DND-41 (cell line): ENCODE measurements at regions not wholly inside any gene's neighbourhood (a gene's known extent, or its start where the extent isn't known, plus 50 kb on each side); places are given as distances from the start of the nearest gene placed in this dataset.

ENCODE experiments used
- ATAC-seq: fragments of 200-7000 bp; cut with Tn5 transposase; 3 replicates; pipeline ENCODE4 v1.9.1; 2021; ENCODE audit warnings: low read depth; ENCODE audit not compliant: insufficient read depth
- DNase-seq: peaks from one replicate; pipeline ENCODE4 v3.0.0-alpha.2; 2020
- H2AFZ ChIP-seq: 2 replicates; pipeline ENCODE4 v1.6.0; 2012; ENCODE audit warnings: low read depth, low read length
- H3K27ac ChIP-seq: 2 replicates; pipeline ENCODE4 v1.5.1; 2012; ENCODE audit warnings: low read length, inconsistent platforms
- H3K27me3 ChIP-seq: fragments of 200-600 bp; sonication (generic); 2 replicates; pipeline ENCODE4 v1.6.0; 2012; ENCODE audit warnings: low read length, mild to moderate bottlenecking, inconsistent platforms; ENCODE audit not compliant: insufficient read depth, poor library complexity
- H3K36me3 ChIP-seq: 2 replicates; pipeline ENCODE4 v1.5.1; 2012; ENCODE audit warnings: low read length, inconsistent platforms; ENCODE audit not compliant: insufficient read depth
- H3K4me1 ChIP-seq: 2 replicates; pipeline ENCODE4 v1.5.1; 2012; ENCODE audit warnings: mild to moderate bottlenecking, low read length; ENCODE audit not compliant: insufficient read depth
- H3K4me2 ChIP-seq: 2 replicates; pipeline ENCODE4 v1.6.0; 2012; ENCODE audit warnings: mild to moderate bottlenecking, moderate library complexity, low read length, inconsistent platforms; ENCODE audit not compliant: insufficient read depth
- H3K4me3 ChIP-seq, 2 experiments: fragments of 200-600 bp in 1 of 2; shearing (Covaris generic) in 1 of 2; 2 replicates each; pipeline ENCODE4 v1.5.1; 2012 to 2016; ENCODE audit warnings: inconsistent platforms in 2 of 2, low read length in 2 of 2, mild to moderate bottlenecking in 2 of 2, low read depth in 1 of 2, moderate library complexity in 1 of 2
- H3K79me2 ChIP-seq: 2 replicates; pipeline ENCODE4 v1.6.0; 2012; ENCODE audit warnings: low read length, inconsistent platforms; ENCODE audit not compliant: insufficient read depth
- H3K9ac ChIP-seq: 2 replicates; pipeline ENCODE4 v1.6.0; 2012; ENCODE audit warnings: low read depth, mild to moderate bottlenecking, inconsistent platforms, low read length, moderate library complexity
- H3K9me3 ChIP-seq: 2 replicates; pipeline ENCODE4 v1.5.1; 2012; ENCODE audit warnings: low read length, moderate library complexity, mild to moderate bottlenecking, inconsistent platforms; ENCODE audit not compliant: insufficient read depth, severe bottlenecking
- H4K20me1 ChIP-seq: 2 replicates; pipeline ENCODE4 v1.6.0; 2012; ENCODE audit warnings: low read length; ENCODE audit not compliant: insufficient read depth
- EZH2 ChIP-seq: IDR thresholded peaks from 3 replicates; pipeline ENCODE4 v1.6.1; 2012; ENCODE audit warnings: borderline replicate concordance, low read depth, mild to moderate bottlenecking, moderate library complexity, low read length, inconsistent platforms; ENCODE audit not compliant: severe bottlenecking
- TF ChIP-seq, protein P1 (sequence below): IDR thresholded peaks from 2 replicates; pipeline ENCODE4 v1.5.1; 2012; ENCODE audit warnings: borderline replicate concordance, low read length, moderate library complexity, mild to moderate bottlenecking; ENCODE audit not compliant: poor library complexity, severe bottlenecking; ENCODE audit errors: extremely low read depth

DNA sequence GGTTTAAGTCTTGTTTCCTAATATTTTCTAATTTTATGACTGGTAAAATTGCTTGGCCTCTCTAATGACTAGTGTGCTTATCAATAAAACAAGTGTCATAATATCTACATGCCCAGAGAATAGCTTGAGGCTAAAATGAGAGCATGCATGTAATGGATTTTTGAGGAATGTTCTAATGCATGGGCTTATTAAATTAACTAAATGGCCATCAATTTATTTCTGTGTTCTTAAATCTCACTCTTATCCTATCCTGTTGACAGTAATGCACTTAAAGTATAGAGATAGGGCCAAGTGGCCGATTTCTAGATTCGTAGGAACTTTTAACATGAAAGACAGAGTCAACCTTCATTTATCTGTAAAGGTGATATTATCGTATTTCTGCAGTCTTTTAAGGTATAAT is 252.4 kb upstream of the COL3A1 start:
- Histone ChIP-seq H3K27ac (no peak overlapping the region), H3K79me2 (no peaks in the 10 kb centered on the region), H3K4me1 (no peaks in the 10 kb centered on the region), H3K4me3 (no peak overlapping the region), H3K36me3 (no peaks in the 10 kb centered on the region), H3K27me3 (no peaks in the 10 kb centered on the region), H3K9ac (no peak overlapping the region), H2AFZ (no peak overlapping the region), H3K9me3 (no peaks in the 10 kb centered on the region), H3K4me2 (no peak overlapping the region), H4K20me1 (no peaks in the 10 kb centered on the region)
- DNase-seq, result no peak
- ATAC-seq, result no peak
- TF ChIP-seq, protein P1, sequence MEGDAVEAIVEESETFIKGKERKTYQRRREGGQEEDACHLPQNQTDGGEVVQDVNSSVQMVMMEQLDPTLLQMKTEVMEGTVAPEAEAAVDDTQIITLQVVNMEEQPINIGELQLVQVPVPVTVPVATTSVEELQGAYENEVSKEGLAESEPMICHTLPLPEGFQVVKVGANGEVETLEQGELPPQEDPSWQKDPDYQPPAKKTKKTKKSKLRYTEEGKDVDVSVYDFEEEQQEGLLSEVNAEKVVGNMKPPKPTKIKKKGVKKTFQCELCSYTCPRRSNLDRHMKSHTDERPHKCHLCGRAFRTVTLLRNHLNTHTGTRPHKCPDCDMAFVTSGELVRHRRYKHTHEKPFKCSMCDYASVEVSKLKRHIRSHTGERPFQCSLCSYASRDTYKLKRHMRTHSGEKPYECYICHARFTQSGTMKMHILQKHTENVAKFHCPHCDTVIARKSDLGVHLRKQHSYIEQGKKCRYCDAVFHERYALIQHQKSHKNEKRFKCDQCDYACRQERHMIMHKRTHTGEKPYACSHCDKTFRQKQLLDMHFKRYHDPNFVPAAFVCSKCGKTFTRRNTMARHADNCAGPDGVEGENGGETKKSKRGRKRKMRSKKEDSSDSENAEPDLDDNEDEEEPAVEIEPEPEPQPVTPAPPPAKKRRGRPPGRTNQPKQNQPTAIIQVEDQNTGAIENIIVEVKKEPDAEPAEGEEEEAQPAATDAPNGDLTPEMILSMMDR, result no peak
- TF ChIP-seq EZH2, result no peak

DNA sequence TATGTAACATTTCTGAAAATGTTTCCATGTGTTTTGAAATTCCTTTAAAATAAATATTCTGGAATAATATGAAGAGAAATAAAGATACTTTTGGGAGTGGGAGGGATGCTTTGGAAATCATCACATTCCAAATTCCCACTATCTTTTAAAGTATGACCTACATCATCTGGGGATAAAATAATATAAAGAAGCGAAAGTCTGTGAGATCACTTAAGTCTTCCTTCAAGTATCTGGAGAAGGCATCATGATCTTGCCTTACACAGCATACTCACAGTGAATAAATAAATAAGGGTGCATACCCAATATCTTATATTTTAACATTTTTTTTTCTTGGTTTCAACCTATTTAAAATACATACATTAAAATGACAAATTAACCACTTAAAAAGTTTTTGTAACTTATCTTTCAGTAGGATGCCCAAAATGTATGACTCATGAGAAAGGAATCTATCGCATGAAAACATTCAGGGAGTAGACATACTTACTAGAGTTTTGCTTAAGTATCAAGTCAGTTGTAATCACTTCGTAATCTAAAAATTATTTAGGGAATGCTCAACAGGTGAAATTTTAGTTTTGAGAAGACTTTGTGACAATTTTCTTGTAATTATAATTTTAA is 248.3 kb upstream of the COL3A1 start:
- DNase-seq, result no peak
- H4K20me1 ChIP-seq, result no peaks in the 10 kb centered on the region
- no peaks in the 10 kb centered on the region for H3K27me3 ChIP-seq
- H3K4me1 ChIP-seq, result no peaks in the 10 kb centered on the region
- H3K36me3 ChIP-seq, result no peaks in the 10 kb centered on the region
- no peak overlapping the region for H3K4me3 ChIP-seq
- H3K79me2 ChIP-seq, result no peaks in the 10 kb centered on the region
- H3K4me2 ChIP-seq, result no peak overlapping the region
- TF ChIP-seq, protein P1, result no peak
- no peak for TF ChIP-seq EZH2
- ATAC-seq, result no peak
- no peak overlapping the region for H3K9ac ChIP-seq
- no peak overlapping the region for H2AFZ ChIP-seq
- H3K27ac ChIP-seq, result no peak overlapping the region
- H3K9me3 ChIP-seq, result no peaks in the 10 kb centered on the region

DNA sequence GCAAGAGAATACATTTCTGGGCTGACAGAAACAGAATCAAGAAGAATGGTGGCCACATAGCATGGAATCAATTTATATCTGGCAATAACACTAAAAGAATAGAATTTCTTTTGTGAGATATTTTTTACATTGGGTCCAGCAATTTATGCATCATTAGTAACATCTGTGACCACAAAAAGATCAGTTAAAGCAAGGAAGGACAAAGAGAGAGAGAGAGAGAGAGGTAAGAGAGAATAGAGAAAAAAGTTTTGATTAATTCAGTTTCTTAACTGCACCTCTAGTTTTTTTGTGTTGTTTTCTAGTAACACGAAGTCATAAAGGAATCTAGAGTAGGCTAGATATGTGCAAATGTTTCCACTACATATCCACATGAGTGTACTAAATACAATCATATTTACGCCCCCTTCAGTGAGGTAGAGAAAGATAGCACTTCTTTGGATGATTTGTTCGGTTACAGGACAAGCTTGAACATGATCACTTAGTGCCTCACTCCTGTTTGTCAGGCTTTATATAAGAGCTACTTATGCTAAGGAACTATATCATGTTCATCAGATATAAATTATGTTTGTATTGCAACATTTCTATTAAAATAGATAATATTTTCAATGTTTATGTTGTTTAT is 247.4 kb upstream of the COL3A1 start:
- Histone ChIP-seq H3K9me3 (no peaks in the 10 kb centered on the region), H3K27me3 (no peaks in the 10 kb centered on the region), H3K9ac (no peak overlapping the region), H3K4me2 (no peak overlapping the region), H3K4me1 (no peaks in the 10 kb centered on the region), H3K79me2 (no peaks in the 10 kb centered on the region), H3K4me3 (no peak overlapping the region), H3K27ac (no peak overlapping the region), H4K20me1 (no peaks in the 10 kb centered on the region), H3K36me3 (no peaks in the 10 kb centered on the region), H2AFZ (no peak overlapping the region)
- TF ChIP-seq, protein P1, result no peak
- TF ChIP-seq EZH2, result no peak
- no peak for DNase-seq
- no peak for ATAC-seq
